ENCODE measurements at regions not wholly inside any gene's neighbourhood (a gene's known extent, or its start where the extent isn't known, plus 50 kb on each side); places are given as distances from the start of the nearest gene placed in this dataset.
"Not testable (repeated sequence)": the region's sequence is repeated elsewhere in the genome, so short reads cannot be mapped to it uniquely, and the experiment has no call there.

- TF ChIP-seq CTCF (conservative IDR thresholded peaks at IDR 0.05 in 1 of 2, IDR thresholded peaks at IDR 0.05 in 1 of 2; ENCODE audit: extremely low read depth in 1 of 2, insufficient read depth in 1 of 2, low read depth in 1 of 2, low read length in 2 of 2); EZH2 (IDR thresholded peaks at IDR 0.05; ENCODE audit: borderline replicate concordance, low read length): not testable (repeated sequence)
Measured at GRCh38 chr9:63704456-63704855, 1580.6 kb downstream of the FOXD4L5 start.
